ENCODE measurements at regions not wholly inside any gene's neighbourhood (a gene's known extent, or its start where the extent isn't known, plus 50 kb on each side); places are given as distances from the start of the nearest gene placed in this dataset.
"Not testable (repeated sequence)": the region's sequence is repeated elsewhere in the genome, so short reads cannot be mapped to it uniquely, and the experiment has no call there.

DNA sequence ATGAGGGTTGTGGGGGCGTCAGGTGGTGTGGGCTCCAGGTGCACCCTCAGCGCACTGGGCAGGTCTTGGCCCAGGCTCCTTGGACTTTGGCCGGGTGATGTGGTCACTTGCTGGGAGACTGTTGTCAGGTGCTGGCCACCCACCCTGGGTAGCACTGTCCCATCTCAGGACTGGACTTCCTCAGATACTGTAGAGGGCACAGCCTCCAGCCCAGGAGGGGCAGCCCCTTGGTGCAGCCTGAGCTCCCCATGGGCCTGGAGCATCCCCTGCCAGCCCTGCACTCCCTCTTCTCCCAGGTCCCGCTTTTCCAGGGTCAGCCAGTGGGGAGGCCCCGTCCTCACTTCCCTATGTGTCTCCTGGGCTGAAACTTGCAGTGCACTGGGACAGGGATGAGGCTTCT is 592.3 kb downstream of the CWH43 start:
- TF ChIP-seq, protein P1, sequence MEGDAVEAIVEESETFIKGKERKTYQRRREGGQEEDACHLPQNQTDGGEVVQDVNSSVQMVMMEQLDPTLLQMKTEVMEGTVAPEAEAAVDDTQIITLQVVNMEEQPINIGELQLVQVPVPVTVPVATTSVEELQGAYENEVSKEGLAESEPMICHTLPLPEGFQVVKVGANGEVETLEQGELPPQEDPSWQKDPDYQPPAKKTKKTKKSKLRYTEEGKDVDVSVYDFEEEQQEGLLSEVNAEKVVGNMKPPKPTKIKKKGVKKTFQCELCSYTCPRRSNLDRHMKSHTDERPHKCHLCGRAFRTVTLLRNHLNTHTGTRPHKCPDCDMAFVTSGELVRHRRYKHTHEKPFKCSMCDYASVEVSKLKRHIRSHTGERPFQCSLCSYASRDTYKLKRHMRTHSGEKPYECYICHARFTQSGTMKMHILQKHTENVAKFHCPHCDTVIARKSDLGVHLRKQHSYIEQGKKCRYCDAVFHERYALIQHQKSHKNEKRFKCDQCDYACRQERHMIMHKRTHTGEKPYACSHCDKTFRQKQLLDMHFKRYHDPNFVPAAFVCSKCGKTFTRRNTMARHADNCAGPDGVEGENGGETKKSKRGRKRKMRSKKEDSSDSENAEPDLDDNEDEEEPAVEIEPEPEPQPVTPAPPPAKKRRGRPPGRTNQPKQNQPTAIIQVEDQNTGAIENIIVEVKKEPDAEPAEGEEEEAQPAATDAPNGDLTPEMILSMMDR (IDR thresholded peaks at IDR 0.05; ENCODE audit: control extremely low read depth in 1 of 3, insufficient read depth in 1 of 3, low read depth in 1 of 3, low read length in 3 of 3) = not testable (repeated sequence)
- TF ChIP-seq PHF8 (conservative IDR thresholded peaks at IDR 0.05; ENCODE audit: low read depth, low read length); TAF1 (IDR thresholded peaks at IDR 0.05; ENCODE audit: low read depth, low read length); POLR2A (IDR thresholded peaks at IDR 0.05; ENCODE audit: control extremely low read depth in 1 of 2, low read depth in 2 of 2, low read length in 2 of 2); MAFK (IDR thresholded peaks at IDR 0.05; ENCODE audit: low read depth, low read length); POLR2AphosphoS5 (IDR thresholded peaks at IDR 0.05; ENCODE audit: low read depth, low read length); ZNF274 (IDR thresholded peaks at IDR 0.05; ENCODE audit: borderline replicate concordance, extremely low read depth, low read length); TEAD4 (IDR thresholded peaks at IDR 0.05; ENCODE audit: low read depth, low read length); SIN3A (conservative IDR thresholded peaks at IDR 0.05 in 1 of 2, IDR thresholded peaks at IDR 0.05 in 1 of 2; ENCODE audit: low read depth in 1 of 2, low read length in 2 of 2): not testable (repeated sequence)

All from H1 (cell line).